HG03378 (cell line): ENCODE measurements at regions not wholly inside any gene's neighbourhood (a gene's known extent, or its start where the extent isn't known, plus 50 kb on each side); places are given as distances from the start of the nearest gene placed in this dataset.

Source experiments
- ATAC-seq: cut with Tn5 transposase; IDR thresholded peaks from one replicate; pipeline ENCODE4 v1.9.1; 2021; ENCODE audit warnings: mild to moderate bottlenecking, moderate library complexity; ENCODE audit not compliant: unreplicated experiment

DNA sequence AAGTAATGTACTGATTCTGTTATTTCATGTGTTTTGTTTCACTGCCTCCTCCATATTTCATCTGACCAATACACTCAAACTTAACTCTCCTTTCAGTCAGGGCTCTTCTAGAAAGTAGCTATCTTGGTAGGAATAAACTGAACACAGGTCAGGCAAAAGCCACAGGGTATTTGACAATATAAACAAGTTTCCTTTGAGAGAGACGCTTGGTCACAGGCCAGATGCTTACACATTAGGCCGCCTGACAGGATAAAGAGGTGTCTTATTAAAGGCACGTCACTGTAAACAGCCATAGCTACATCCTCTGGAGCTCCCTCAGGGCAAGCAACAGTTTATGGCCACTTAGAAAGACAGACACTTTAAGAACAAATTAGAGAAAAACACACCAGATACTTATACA is 607.5 kb downstream of the SLC6A15 start:
- no peak for ATAC-seq

DNA sequence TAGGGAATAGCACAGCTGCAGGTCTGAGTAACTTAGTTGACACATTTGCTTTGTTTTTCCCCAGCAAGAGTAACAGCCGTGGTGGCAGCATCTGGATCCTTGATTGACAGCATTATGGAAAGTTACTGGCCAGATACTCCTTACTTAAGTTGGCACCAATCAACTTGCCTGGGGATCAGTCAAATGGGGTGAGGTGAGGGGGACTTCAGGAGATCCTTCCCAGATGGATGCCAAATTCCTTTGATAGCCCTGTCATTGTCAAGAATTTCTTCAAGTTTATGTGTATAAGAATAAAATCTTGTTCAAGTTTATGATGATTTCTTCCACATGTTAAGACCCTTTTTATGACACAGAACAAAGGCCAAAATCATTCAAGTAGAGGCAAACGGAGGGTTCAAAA is 618.4 kb downstream of the SLC6A15 start:
- no peak for ATAC-seq

DNA sequence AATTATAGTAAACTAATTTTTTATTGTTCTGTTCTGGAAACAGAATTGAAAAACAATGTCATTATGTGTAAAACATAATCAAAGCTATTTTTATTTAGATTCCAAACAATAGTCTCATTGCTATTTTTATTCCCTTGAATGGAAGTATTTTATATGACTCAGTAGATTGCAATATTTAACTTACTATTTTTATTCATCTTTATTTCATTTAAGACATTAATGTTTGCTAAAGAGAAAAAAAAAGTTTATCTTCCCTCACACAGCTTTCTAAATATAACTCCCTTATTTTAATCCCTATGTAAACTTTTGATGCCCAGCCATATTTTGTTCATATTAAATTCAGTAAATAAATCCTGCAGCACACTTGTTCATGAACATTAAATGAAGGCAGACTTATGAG is 622.4 kb downstream of the SLC6A15 start:
- ATAC-seq = no peak

DNA sequence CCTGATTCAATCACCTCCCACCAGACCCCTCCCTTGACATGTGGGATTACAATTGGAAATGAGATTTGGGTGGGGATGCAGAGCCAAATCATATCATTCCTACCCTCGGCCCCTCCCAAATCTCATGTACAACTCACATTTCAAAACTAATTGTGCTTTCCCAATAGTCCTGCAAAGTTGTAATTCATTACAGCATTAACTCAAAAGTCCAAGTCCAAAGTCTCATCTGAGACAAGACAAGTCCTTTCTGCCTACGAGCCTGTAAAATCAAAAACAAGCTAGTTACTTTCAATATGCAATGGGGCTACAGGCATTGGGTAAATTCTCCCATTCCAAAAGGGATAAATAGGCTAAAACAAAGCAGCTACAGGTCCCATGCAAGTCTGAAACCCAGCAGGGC is 634.6 kb downstream of the SLC6A15 start:
- ATAC-seq = no peak

DNA sequence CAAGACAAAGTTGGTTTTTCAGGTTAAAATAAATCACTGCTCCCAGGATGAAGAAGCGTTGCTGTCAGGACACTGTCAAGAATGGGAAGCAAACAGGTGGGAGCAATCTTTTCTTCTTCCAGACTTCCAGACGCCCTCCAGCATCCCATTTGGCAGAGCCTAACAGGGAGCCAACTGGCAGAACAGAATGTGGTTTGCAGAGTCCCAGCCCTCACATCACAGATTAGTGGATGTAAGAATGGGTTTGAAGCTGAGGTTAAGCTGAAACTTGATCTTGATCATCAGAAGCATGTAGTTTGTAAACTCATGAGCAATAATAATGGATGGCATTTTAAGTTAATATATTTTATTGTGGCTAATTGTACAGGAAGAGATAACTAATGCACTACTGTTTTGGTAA is 636.4 kb downstream of the SLC6A15 start:
- ATAC-seq = no peak

DNA sequence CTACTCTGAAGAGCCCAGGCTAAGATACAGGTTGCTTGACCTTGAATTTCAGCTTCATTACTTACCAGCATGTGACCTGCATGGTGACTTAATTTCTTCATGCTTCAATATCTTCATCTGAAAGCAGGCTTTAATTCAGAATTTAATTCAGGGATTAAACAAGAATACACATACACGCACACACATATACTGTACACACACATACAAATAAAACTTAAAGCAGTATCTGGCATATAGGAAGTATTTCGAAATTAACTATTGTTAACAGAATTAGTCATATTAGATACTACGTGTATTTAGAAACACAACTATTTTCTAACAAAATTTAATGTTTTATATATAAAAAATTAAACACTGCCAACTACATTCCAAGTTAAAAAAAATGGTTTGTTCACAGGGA is 640.3 kb downstream of the SLC6A15 start:
- ATAC-seq = no peak

DNA sequence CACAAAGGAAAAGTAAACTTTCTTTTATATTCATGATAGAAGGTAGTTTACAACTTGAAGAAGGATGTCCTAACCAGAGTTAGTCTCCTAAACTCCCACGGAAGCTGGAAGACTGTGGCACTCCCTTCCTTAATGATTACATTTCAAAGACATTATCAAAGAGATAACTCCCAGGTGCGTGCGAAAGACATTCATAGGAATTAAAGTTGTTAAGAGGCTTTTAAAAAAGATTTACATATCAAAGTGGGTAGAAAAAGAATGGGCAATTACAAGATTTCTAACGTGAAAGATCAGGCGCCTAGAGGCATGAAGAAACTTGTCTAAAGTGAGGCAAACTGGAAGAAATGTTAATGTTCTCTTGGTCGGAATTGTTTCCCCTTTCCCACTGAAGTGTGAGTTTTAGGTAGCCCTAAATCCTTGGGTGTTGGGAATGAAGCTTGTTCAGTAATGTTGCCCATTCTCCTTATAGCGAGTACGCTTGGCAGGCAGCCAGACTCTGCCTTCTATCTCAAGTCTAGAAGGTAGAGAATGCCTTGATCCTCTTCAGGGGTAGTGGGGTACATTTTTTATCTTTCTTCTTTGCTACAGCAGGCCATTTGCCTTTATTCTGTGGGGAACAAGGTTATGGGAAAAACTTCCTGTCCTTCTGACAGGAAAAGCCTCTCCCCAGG is 642.0 kb downstream of the SLC6A15 start:
- ATAC-seq = no peak

DNA sequence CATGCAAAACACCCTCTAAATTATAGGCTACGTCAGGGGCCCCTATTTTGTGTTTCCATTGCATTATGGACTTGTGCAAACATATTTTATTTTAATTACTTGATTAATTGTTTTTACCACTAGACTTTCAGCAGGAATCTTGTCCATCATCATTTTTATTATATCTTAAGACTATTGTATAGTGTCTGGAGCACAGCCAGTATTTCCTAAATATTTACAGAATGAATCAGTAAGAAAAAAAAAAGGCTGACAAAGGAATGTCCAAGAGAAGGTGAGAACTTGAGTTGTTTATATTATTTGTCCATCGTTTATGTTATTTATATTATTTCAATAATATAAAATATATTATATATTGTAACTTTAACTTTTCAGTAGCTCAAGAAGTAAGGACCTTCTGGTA is 664.7 kb downstream of the SLC6A15 start:
- no peak for ATAC-seq

DNA sequence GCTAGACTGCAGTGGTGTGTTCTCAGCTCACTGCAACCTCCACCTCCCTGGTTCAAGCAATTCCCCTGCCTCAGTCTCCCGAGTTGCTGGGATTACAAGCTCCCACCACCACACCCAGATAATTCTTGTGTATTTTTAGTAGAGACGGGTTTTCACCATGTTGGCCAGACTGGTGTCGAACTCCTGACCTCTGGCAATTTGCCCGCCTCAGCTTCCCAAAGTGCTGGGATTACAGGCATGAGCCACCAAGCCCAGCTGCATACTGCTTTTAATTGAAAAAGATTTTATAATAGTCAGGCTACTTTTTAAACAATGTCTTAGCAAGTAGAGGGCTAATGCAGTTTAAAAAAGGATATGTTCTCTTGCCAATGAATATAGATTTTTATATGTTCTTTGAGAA is 668.9 kb downstream of the SLC6A15 start:
- no peak for ATAC-seq

DNA sequence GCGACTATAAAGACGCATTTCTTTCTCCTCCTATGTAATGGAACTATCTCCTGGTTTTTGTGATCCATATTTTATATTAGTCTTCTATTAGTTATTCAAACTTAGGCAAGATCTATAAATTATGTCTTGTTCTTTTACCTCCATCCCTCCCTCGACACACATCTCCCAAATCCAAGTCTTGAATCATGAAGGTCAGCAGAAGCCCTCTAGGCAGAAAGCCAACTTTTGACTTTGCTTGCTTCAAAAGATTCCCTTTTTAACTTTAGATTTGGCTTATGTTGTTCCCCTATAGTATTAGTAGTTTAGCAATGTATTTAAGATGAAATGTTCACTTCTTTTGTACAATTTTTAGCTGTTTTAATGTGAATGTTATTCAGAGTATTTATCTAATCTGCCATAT is 689.8 kb downstream of the SLC6A15 start:
- ATAC-seq = no peak

DNA sequence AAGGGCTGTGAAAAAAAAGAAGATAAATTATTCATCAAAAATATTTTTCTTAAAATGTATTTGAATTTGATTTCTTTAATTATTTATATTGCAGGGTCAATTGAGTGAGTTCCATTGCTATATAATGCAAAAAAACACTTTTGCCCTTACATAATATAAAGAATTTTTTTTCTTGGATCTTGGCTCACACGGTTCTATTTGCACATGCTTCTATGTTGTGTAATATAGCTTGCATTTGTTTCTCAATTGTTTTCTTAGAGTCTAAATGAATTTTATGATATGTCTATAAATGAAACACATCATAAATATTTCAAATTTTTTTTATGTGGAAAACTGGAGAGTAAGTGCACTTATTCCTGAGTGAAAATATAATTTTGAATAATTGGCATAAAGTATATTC is 694.2 kb downstream of the SLC6A15 start:
- no peak for ATAC-seq

DNA sequence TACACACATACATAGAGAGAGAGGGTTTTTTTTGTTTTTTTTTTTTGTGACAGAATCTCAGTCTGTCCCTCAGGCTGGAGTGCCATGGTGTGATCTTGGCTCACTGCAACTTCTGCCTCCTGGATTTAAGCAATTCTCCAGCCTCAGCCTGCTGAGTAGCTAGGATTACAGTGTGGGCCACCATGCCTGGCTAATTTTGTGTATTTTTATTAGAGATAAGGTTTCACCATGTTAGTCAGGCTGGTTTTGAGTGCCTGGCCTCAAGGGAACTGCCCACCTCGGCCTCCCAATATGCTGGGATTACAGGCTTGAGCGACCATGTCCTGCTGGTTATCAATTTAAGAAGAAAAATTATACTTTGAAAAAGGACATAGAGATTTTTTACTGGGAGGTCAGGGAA is 710.6 kb downstream of the SLC6A15 start:
- no peak for ATAC-seq

DNA sequence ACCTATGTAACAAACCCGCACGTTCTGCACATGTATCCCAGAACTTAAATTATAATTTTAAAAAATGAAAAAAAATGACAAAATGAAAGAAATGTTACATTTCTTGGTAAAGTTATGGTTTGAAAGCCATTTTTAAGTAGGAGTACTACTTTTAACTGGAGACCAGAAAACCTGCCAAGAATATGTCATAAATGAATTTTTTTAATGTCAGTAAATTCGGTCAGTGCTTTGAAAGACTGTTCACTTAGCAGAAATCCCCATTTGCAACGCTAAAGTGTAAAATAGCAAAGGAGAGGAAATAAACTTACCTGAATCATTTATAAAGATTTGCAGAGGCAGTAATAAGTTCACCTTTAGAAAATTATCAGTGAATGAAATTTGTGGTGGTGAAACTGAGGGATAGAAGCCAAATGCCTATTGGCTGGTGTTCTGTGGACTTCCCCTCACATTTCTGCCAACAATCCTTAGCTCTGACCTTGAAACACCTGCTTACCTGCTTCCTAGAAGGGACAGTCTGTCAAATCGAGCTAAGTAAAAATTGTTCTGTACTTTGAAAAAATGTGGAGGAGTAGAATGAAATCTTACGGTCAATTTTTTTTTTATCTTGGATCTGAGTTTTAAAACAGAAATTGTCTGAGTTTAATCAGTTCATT is 714.2 kb downstream of the SLC6A15 start:
- no peak for ATAC-seq

DNA sequence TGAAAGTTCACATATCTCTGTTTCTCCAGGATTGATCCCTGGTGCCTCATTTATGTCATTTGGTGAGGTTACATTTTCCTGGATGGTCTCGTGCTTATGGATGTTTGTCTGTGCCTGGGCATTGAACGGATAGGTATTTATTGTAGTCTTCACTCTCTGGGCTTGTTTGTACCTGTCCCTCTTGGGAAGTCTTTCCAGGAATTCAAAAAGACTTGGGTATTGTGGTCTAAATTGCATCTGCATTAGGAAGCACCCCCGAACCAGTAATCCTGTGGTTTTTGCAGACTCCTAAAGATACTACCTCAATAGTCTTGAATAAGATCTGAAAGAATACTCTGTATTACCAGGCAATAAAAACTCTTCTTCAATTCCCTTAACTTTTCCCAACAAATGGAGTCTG is 720.8 kb downstream of the SLC6A15 start:
- ATAC-seq = no peak

DNA sequence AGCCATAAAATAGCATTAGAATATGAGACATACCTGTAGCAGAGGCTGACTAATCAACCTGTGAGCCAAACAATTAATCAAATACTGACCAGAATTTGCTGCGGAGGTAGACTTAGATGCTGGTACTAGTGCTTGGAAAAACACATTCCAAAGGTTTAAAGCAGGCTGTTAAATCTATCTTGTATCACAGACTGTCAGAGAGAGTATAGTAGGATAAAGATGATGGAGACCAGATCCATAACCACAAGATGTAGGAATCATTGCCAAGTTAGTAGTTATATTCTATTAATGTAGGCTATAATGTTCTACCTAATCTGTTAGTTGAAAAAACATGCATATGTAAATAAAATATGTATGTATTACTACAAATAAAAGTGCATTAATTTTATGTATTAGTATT is 726.2 kb downstream of the SLC6A15 start:
- ATAC-seq = no peak

DNA sequence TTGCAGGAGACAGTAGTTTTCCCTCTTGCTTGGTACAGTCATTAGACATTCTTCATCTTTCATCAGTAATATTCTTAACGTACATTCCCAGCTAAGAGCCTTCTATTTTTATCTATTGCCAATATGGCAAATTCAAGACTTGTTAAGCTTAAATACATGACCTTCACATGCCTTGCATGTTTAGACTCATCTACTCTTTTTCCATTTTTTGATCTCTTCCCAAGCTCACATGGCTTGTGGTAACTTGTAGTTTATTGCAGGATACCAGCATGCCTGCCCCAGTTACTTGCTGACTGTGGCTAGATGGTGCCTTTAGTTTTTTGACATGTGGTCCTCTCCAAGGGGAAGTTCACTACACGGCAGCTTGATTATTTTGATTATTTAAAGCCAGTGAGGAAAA is 729.0 kb downstream of the SLC6A15 start:
- ATAC-seq = no peak

DNA sequence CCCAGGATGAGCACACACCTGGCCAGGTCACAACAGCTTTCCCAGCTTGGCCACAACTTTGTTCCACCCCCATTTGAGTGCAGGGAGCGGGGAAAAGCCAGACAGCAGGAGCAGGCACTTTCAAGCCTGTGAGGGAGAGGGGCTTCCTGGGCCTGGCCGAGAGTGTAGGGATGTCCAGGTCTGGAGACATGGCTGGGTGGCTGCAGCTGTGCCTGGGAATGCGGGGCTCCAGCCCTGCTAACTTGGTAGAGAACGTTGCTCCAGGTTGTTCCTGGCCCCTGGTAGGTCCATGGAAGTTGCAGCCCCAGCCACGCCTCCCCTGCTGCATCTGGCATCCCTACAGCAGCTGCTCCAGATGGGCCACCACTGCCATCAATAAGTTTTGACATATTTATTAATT is 738.5 kb downstream of the SLC6A15 start:
- ATAC-seq = no peak

DNA sequence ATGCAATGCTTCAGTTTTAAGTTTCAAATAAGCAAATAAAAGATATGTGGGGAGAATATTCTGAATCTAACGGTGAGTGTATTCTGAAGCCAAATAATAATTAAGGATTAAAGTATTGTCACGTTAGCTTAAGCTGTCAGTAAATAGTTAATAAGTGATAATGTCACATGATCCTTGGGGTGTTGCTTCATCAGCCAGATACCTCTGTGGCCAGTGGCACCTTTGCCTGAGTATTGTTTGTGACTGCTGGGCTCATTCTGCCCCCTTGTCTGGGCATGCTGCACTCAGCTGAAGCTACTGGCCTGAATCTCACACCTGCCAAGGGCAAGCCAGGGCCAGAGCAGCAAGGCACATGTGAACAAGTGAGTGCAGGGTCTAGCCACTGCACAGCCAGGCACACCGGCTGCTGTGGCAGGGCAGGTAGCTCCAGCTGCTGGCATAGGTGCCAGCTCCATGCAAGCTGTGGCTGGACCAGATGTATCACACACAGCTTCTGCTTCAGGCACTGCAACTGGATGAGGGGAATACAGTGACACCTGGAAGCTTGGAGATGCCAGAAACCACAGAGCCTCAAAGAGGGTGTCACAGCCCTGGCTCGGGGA is 739.7 kb downstream of the SLC6A15 start:
- no peak for ATAC-seq

DNA sequence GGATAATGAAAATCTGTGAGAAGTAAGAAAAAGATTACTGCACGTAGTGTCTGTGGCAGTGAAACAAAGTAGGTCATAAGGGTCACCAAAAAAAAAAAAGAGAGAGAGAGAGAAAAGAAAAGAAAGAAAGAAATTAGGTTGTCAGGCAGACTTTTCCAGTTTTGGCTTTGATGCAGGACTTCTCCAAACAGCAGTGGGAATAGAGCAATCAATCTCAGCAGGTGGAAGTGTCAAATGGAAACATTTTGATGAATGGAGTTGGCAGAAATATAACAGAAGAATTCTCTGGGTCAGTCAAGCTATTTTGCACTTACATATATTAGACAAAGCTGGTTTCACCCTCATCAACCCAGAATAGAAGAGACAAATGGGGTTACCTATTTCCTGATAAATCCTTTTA is 745.8 kb downstream of the SLC6A15 start:
- no peak for ATAC-seq

DNA sequence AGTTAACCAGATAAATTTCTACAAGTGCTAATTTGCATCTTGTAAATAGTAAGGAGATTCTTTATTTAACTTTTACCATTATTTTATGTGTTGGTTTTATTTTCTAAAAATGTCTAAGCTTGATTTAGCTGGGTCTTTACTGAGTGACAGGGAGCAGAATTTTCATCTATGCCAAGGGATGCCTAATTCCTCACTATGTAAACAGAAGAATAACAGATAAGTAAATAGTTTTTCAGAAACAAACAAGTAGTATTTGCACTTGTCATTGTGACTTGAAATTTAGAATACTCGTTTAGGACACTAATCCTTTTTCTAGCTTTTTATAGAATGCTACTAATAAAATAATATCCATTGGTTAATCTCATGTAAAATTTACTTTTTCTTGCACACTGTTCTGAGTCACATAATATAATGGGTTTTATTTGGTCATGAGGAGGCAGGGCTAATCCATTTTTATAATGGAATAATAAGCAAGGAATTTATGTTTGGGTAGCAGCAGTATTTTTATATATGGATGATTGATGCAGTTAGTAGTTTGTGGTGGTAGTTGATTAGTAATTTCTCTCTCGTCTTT is 746.5 kb downstream of the SLC6A15 start:
- ATAC-seq = no peak

DNA sequence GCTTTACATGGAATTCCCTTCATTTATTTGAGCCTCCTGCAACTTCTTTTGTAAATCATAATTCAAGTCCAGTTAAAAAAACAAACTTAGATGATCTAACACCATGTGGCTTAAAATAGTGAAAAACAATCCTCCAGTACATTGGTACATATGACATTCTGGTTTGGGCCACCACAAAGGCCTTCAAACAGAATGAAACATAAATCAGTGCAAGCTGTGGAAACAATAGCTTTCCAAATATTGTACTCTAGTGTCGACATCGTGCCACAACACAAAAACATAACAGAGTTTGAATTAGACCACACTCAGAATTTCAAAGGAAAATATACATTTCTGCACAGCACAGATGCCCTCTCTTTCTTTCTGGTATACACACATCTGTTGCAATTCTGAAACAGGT is 751.3 kb downstream of the SLC6A15 start:
- no peak for ATAC-seq

DNA sequence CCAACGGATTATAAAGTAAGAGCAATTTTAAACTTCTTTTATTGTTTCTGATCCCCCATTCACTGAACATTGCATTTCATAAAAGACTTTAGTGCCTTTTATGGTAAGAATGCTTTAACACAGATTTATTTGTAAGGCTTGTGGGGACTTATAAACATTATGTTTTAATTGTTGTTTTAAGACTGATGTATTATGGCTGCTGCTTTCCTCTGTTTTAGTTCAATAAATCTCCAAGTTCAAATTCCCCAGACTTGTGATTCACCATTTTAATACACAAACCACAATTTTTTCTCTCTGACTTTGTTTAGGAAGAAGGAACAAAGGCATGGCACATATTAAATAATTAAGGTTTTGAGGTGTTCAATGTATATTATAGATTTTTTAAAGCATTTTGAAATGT is 753.3 kb downstream of the SLC6A15 start:
- ATAC-seq = no peak
